Endodermal cell (in vitro differentiated cells): ENCODE measurements at regions not wholly inside any gene's neighbourhood (a gene's known extent, or its start where the extent isn't known, plus 50 kb on each side); places are given as distances from the start of the nearest gene placed in this dataset.

ENCODE experiments used
- DNase-seq: peaks from one replicate; pipeline ENCODE4 v3.0.0-alpha.2; 2017
- H3K27ac ChIP-seq: 2 replicates; pipeline ENCODE4 v1.5.1; 2013; ENCODE audit warnings: mild to moderate bottlenecking, low read depth, low read length, moderate library complexity
- H3K27me3 ChIP-seq: 2 replicates; pipeline ENCODE4 v1.6.1; 2013; ENCODE audit warnings: mild to moderate bottlenecking, low read length, moderate library complexity; ENCODE audit not compliant: insufficient read depth, control insufficient read depth, poor library complexity, severe bottlenecking
- H3K36me3 ChIP-seq: 2 replicates; pipeline ENCODE4 v1.7.0; 2013; ENCODE audit warnings: mild to moderate bottlenecking, low read length, moderate library complexity; ENCODE audit not compliant: control insufficient read depth, insufficient read depth
- H3K4me1 ChIP-seq: one replicate; pipeline ENCODE4 v1.7.0; 2013; ENCODE audit warnings: low read length; ENCODE audit not compliant: control insufficient read depth, insufficient read depth
- H3K4me3 ChIP-seq: 2 replicates; pipeline ENCODE4 v1.5.1; 2013; ENCODE audit warnings: mild to moderate bottlenecking, low read length, moderate library complexity
- H3K9ac ChIP-seq: 2 replicates; pipeline ENCODE4 v1.6.1; 2013; ENCODE audit warnings: mild to moderate bottlenecking, low read length, moderate library complexity; ENCODE audit not compliant: poor library complexity, severe bottlenecking; ENCODE audit errors: extremely low read depth
- H3K9me3 ChIP-seq: 2 replicates; pipeline ENCODE4 v1.6.1; 2013; ENCODE audit warnings: mild to moderate bottlenecking, low read length, moderate library complexity; ENCODE audit not compliant: control insufficient read depth
- H3K27ac Mint-ChIP-seq: 2 replicates; pipeline ENCODE4 v1.8.0; 2020; ENCODE audit warnings: mixed read lengths
- H3K27me3 Mint-ChIP-seq: 2 replicates; pipeline ENCODE4 v1.8.0; 2021; ENCODE audit warnings: mild to moderate bottlenecking, mixed read lengths; ENCODE audit not compliant: insufficient read depth
- H3K36me3 Mint-ChIP-seq: 2 replicates; pipeline ENCODE4 v1.8.0; 2020; ENCODE audit warnings: low read depth, mixed read lengths
- H3K4me1 Mint-ChIP-seq: 2 replicates; pipeline ENCODE4 v1.8.0; 2020; ENCODE audit warnings: mixed read lengths
- H3K4me3 Mint-ChIP-seq: 2 replicates; pipeline ENCODE4 v1.8.0; 2020; ENCODE audit warnings: mild to moderate bottlenecking, moderate library complexity, mixed read lengths
- H3K9me3 Mint-ChIP-seq: 2 replicates; pipeline ENCODE4 v1.8.0; 2020; ENCODE audit warnings: mild to moderate bottlenecking, mixed read lengths
- WGBS, 2 experiments: methylation state at CpG; one replicate each; pipeline versions ENCODE4 v1.1.5 to v1.1.7; 2013; ENCODE audit warnings: missing lambda C conversion rate in 2 of 2, mixed read lengths in 1 of 2; ENCODE audit not compliant: insufficient coverage in 1 of 2, insufficient read length in 1 of 2; 5-methylcytosine and 5-hydroxymethylcytosine counted together
- TF ChIP-seq, protein P1 (sequence below): fragments of 200-600 bp; sonication (generic); conservative IDR thresholded peaks from 2 replicates; pipeline ENCODE4 v1.5.0; 2021; ENCODE audit warnings: antibody characterized with exemption, mild to moderate bottlenecking

GRCh38 chr3:132818251-132818650 is 96.0 kb upstream of the NPHP3 start:
- H3K36me3 ChIP-seq = no peaks in the 10 kb centered on the region
- no peaks in the 10 kb centered on the region for H3K4me1 ChIP-seq
- no peak overlapping the region for H3K4me3 ChIP-seq
- no peaks in the 10 kb centered on the region for H3K27me3 Mint-ChIP-seq
- H3K4me1 Mint-ChIP-seq = no peaks in the 10 kb centered on the region
- no peaks in the 10 kb centered on the region for H3K9me3 Mint-ChIP-seq
- H3K27ac Mint-ChIP-seq = no peak overlapping the region
- WGBS, 2 experiments = 100% methylated on average over 1 of the region's 1 CpG; no CpG with 5 or more reads in 1 of the 2 experiments
- no peaks in the 10 kb centered on the region for H3K27me3 ChIP-seq
- DNase-seq = no peak
- H3K9me3 ChIP-seq = no peaks in the 10 kb centered on the region
- no peak overlapping the region for H3K27ac ChIP-seq
- H3K9ac ChIP-seq = no peak overlapping the region
- H3K36me3 Mint-ChIP-seq = no peaks in the 10 kb centered on the region
- TF ChIP-seq, protein P1, sequence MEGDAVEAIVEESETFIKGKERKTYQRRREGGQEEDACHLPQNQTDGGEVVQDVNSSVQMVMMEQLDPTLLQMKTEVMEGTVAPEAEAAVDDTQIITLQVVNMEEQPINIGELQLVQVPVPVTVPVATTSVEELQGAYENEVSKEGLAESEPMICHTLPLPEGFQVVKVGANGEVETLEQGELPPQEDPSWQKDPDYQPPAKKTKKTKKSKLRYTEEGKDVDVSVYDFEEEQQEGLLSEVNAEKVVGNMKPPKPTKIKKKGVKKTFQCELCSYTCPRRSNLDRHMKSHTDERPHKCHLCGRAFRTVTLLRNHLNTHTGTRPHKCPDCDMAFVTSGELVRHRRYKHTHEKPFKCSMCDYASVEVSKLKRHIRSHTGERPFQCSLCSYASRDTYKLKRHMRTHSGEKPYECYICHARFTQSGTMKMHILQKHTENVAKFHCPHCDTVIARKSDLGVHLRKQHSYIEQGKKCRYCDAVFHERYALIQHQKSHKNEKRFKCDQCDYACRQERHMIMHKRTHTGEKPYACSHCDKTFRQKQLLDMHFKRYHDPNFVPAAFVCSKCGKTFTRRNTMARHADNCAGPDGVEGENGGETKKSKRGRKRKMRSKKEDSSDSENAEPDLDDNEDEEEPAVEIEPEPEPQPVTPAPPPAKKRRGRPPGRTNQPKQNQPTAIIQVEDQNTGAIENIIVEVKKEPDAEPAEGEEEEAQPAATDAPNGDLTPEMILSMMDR = no peak
- H3K4me3 Mint-ChIP-seq = no peak overlapping the region

- H3K27ac Mint-ChIP-seq = no peak overlapping the region
- no peaks in the 10 kb centered on the region for H3K9me3 ChIP-seq
- H3K27me3 Mint-ChIP-seq = no peaks in the 10 kb centered on the region
- H3K4me1 ChIP-seq = no peaks in the 10 kb centered on the region
- no peak for DNase-seq
- WGBS, 2 experiments = 85 to 100% methylated on average over 3 of the region's 3 CpGs
- no peak overlapping the region for H3K27ac ChIP-seq
- no peaks in the 10 kb centered on the region for H3K36me3 ChIP-seq
- H3K36me3 Mint-ChIP-seq = no peaks in the 10 kb centered on the region
- no peak overlapping the region for H3K4me3 Mint-ChIP-seq
- TF ChIP-seq, protein P1 = no peak
- H3K4me1 Mint-ChIP-seq = no peaks in the 10 kb centered on the region
- H3K27me3 ChIP-seq = no peaks in the 10 kb centered on the region
- no peaks in the 10 kb centered on the region for H3K9me3 Mint-ChIP-seq
- H3K9ac ChIP-seq = no peak overlapping the region
- no peak overlapping the region for H3K4me3 ChIP-seq
Observed at GRCh38 chr3:132817646-132818177, 95.5 kb upstream of the NPHP3 start.

DNA sequence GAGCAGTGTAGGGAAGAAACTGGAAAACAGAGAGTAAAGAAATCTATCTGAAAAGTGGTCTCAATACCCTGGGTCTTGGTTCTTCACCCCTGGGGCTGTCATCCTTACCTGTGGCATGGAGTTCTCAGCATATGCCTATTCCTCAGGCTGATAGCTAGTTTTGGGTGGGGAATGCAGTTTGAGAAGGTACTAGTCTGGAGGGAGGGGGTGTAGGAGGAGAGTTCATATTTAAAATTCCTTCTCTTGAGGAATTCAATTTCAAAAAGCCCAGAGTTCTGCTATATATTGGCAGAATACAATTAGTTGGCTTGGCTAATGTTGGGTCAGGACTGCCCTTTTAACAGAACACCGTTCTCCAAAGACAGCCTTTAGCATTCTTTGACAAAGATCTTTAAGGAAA is 82.9 kb upstream of the NPHP3 start:
- Histone ChIP-seq H3K4me1 (no peaks in the 10 kb centered on the region), H3K9ac (no peak overlapping the region), H3K27ac (no peak overlapping the region), H3K36me3 (no peaks in the 10 kb centered on the region), H3K4me3 (no peak overlapping the region), H3K9me3 (no peaks in the 10 kb centered on the region), H3K27me3 (no peaks in the 10 kb centered on the region)
- Mint-ChIP-seq H3K27me3 (no peaks in the 10 kb centered on the region), H3K36me3 (no peaks in the 10 kb centered on the region), H3K4me1 (no peaks in the 10 kb centered on the region), H3K9me3 (no peaks in the 10 kb centered on the region), H3K4me3 (no peak overlapping the region), H3K27ac (no peak overlapping the region)
- 91 to 97% methylated on average over 1 of the region's 1 CpG for WGBS, 2 experiments
- DNase-seq = no peak
- TF ChIP-seq, protein P1 = no peak
